ENCODE measurements at regions not wholly inside any gene's neighbourhood (a gene's known extent, or its start where the extent isn't known, plus 50 kb on each side); places are given as distances from the start of the nearest gene placed in this dataset.

GRCh38 chr1:98256700-98257099, 335.9 kb upstream of the DPYD start:
- no peak for TF ChIP-seq TCF12 (IDR thresholded peaks at IDR 0.05; ENCODE audit: low read depth)
- no peak for TF ChIP-seq CREB1 (IDR thresholded peaks at IDR 0.05; ENCODE audit: low read depth)
- no peak for TF ChIP-seq EP300 (IDR thresholded peaks at IDR 0.05; ENCODE audit: borderline replicate concordance)
- TF ChIP-seq NFIC (IDR thresholded peaks at IDR 0.05) = no peak
- TF ChIP-seq CEBPB (IDR thresholded peaks at IDR 0.05) = no peak
- TF ChIP-seq FOXM1 (IDR thresholded peaks at IDR 0.05; ENCODE audit: borderline replicate concordance, low read depth) = no peak
- no peak for TF ChIP-seq YY1 (IDR thresholded peaks at IDR 0.05; ENCODE audit: low read depth)
- TF ChIP-seq RAD21 (IDR thresholded peaks at IDR 0.05; ENCODE audit: low read depth) = no peak

Measured in Ishikawa (cell line).